ENCODE measurements at regions not wholly inside any gene's neighbourhood (a gene's known extent, or its start where the extent isn't known, plus 50 kb on each side); places are given as distances from the start of the nearest gene placed in this dataset.

- H3K36me3 ChIP-seq (ENCODE audit: control insufficient read depth, insufficient read depth, low read length), result no peaks in the 10 kb centered on the region
- H3K9ac ChIP-seq (ENCODE audit: low read length), result no peak overlapping the region
- no peaks in the 10 kb centered on the region for H3K4me1 ChIP-seq (ENCODE audit: control insufficient read depth, insufficient read depth, low read length)
- H3K9me3 ChIP-seq (ENCODE audit: control insufficient read depth, low read length), result no peaks in the 10 kb centered on the region
- no peaks in the 10 kb centered on the region for H3K27me3 ChIP-seq (ENCODE audit: control insufficient read depth, insufficient read depth, low read length)
- H3K4me3 ChIP-seq (ENCODE audit: low read length), result no peak overlapping the region
Observed at GRCh38 chr15:94740469-94740868, 509.1 kb downstream of the MCTP2 start.

- Histone ChIP-seq H3K36me3 (ENCODE audit: control insufficient read depth, insufficient read depth, low read length) (no peaks in the 10 kb centered on the region), H3K9ac (ENCODE audit: low read length) (no peak overlapping the region), H3K27me3 (ENCODE audit: control insufficient read depth, insufficient read depth, low read length) (no peaks in the 10 kb centered on the region)
Observed at GRCh38 chr15:94743668-94744067, 512.3 kb downstream of the MCTP2 start.

GRCh38 chr15:94744080-94744793 is 512.9 kb downstream of the MCTP2 start:
- Histone ChIP-seq H3K9ac (ENCODE audit: low read length) (no peak overlapping the region), H3K4me3 (ENCODE audit: low read length) (no peak overlapping the region), H3K4me1 (ENCODE audit: control insufficient read depth, insufficient read depth, low read length) (no peaks in the 10 kb centered on the region), H3K9me3 (ENCODE audit: control insufficient read depth, low read length) (no peaks in the 10 kb centered on the region), H3K36me3 (ENCODE audit: control insufficient read depth, insufficient read depth, low read length) (no peaks in the 10 kb centered on the region), H3K27me3 (ENCODE audit: control insufficient read depth, insufficient read depth, low read length) (no peaks in the 10 kb centered on the region)

More at GRCh38 chr15:94743668-94744067, 512.3 kb downstream of the MCTP2 start:
- H3K4me1 ChIP-seq (ENCODE audit: control insufficient read depth, insufficient read depth, low read length), result no peaks in the 10 kb centered on the region
- H3K4me3 ChIP-seq (ENCODE audit: low read length), result no peak overlapping the region
- H3K9me3 ChIP-seq (ENCODE audit: control insufficient read depth, low read length), result no peaks in the 10 kb centered on the region

- no peak overlapping the region for H3K9ac ChIP-seq (ENCODE audit: low read length)
- H3K4me1 ChIP-seq (ENCODE audit: control insufficient read depth, insufficient read depth, low read length), result no peaks in the 10 kb centered on the region
- H3K4me3 ChIP-seq (ENCODE audit: low read length), result no peak overlapping the region
- H3K36me3 ChIP-seq (ENCODE audit: control insufficient read depth, insufficient read depth, low read length), result no peaks in the 10 kb centered on the region
- H3K9me3 ChIP-seq (ENCODE audit: control insufficient read depth, low read length), result no peaks in the 10 kb centered on the region
- no peaks in the 10 kb centered on the region for H3K27me3 ChIP-seq (ENCODE audit: control insufficient read depth, insufficient read depth, low read length)
Observed at GRCh38 chr15:94745371-94745770, 514.0 kb downstream of the MCTP2 start.

GRCh38 chr15:94747510-94747909 is 516.1 kb downstream of the MCTP2 start:
- Histone ChIP-seq H3K4me3 (ENCODE audit: low read length) (no peak overlapping the region), H3K27me3 (ENCODE audit: control insufficient read depth, insufficient read depth, low read length) (no peaks in the 10 kb centered on the region), H3K9ac (ENCODE audit: low read length) (no peak overlapping the region), H3K9me3 (ENCODE audit: control insufficient read depth, low read length) (no peaks in the 10 kb centered on the region), H3K4me1 (ENCODE audit: control insufficient read depth, insufficient read depth, low read length) (no peaks in the 10 kb centered on the region), H3K36me3 (ENCODE audit: control insufficient read depth, insufficient read depth, low read length) (no peaks in the 10 kb centered on the region)

GRCh38 chr15:94749811-94750617 is 518.7 kb downstream of the MCTP2 start:
- Histone ChIP-seq H3K9ac (ENCODE audit: low read length) (no peak overlapping the region), H3K27me3 (ENCODE audit: control insufficient read depth, insufficient read depth, low read length) (no peaks in the 10 kb centered on the region), H3K36me3 (ENCODE audit: control insufficient read depth, insufficient read depth, low read length) (no peaks in the 10 kb centered on the region), H3K9me3 (ENCODE audit: control insufficient read depth, low read length) (no peaks in the 10 kb centered on the region), H3K4me1 (ENCODE audit: control insufficient read depth, insufficient read depth, low read length) (no peaks in the 10 kb centered on the region), H3K4me3 (ENCODE audit: low read length) (no peak overlapping the region)

GRCh38 chr15:94760348-94760747 is 529.0 kb downstream of the MCTP2 start:
- no peaks in the 10 kb centered on the region for H3K36me3 ChIP-seq (ENCODE audit: control insufficient read depth, insufficient read depth, low read length)
- H3K4me1 ChIP-seq (ENCODE audit: control insufficient read depth, insufficient read depth, low read length), result no peaks in the 10 kb centered on the region
- no peaks in the 10 kb centered on the region for H3K9me3 ChIP-seq (ENCODE audit: control insufficient read depth, low read length)
- H3K27me3 ChIP-seq (ENCODE audit: control insufficient read depth, insufficient read depth, low read length), result no peaks in the 10 kb centered on the region
- H3K4me3 ChIP-seq (ENCODE audit: low read length), result no peak overlapping the region
- H3K9ac ChIP-seq (ENCODE audit: low read length), result no peak overlapping the region

GRCh38 chr15:94761574-94761973 is 530.2 kb downstream of the MCTP2 start:
- H3K4me1 ChIP-seq (ENCODE audit: control insufficient read depth, insufficient read depth, low read length), result no peaks in the 10 kb centered on the region
- H3K4me3 ChIP-seq (ENCODE audit: low read length), result no peak overlapping the region
- H3K9me3 ChIP-seq (ENCODE audit: control insufficient read depth, low read length), result no peaks in the 10 kb centered on the region
- no peaks in the 10 kb centered on the region for H3K36me3 ChIP-seq (ENCODE audit: control insufficient read depth, insufficient read depth, low read length)
- no peaks in the 10 kb centered on the region for H3K27me3 ChIP-seq (ENCODE audit: control insufficient read depth, insufficient read depth, low read length)
- no peak overlapping the region for H3K9ac ChIP-seq (ENCODE audit: low read length)

- Histone ChIP-seq H3K4me1 (ENCODE audit: control insufficient read depth, insufficient read depth, low read length) (no peaks in the 10 kb centered on the region), H3K9me3 (ENCODE audit: control insufficient read depth, low read length) (no peaks in the 10 kb centered on the region), H3K4me3 (ENCODE audit: low read length) (no peak overlapping the region), H3K27me3 (ENCODE audit: control insufficient read depth, insufficient read depth, low read length) (no peaks in the 10 kb centered on the region), H3K36me3 (ENCODE audit: control insufficient read depth, insufficient read depth, low read length) (no peaks in the 10 kb centered on the region), H3K9ac (ENCODE audit: low read length) (no peak overlapping the region)
Observed at GRCh38 chr15:94769089-94769488, 537.7 kb downstream of the MCTP2 start.

- Histone ChIP-seq H3K4me3 (ENCODE audit: low read length) (no peak overlapping the region), H3K36me3 (ENCODE audit: control insufficient read depth, insufficient read depth, low read length) (no peaks in the 10 kb centered on the region), H3K9me3 (ENCODE audit: control insufficient read depth, low read length) (no peaks in the 10 kb centered on the region), H3K9ac (ENCODE audit: low read length) (no peak overlapping the region), H3K27me3 (ENCODE audit: control insufficient read depth, insufficient read depth, low read length) (no peaks in the 10 kb centered on the region), H3K4me1 (ENCODE audit: control insufficient read depth, insufficient read depth, low read length) (no peaks in the 10 kb centered on the region)
Observed at GRCh38 chr15:94770199-94770598, 538.8 kb downstream of the MCTP2 start.

GRCh38 chr15:94777037-94777436 is 545.7 kb downstream of the MCTP2 start:
- no peaks in the 10 kb centered on the region for H3K9me3 ChIP-seq (ENCODE audit: control insufficient read depth, low read length)
- H3K27me3 ChIP-seq (ENCODE audit: control insufficient read depth, insufficient read depth, low read length), result no peaks in the 10 kb centered on the region
- H3K36me3 ChIP-seq (ENCODE audit: control insufficient read depth, insufficient read depth, low read length), result no peaks in the 10 kb centered on the region
- no peaks in the 10 kb centered on the region for H3K4me1 ChIP-seq (ENCODE audit: control insufficient read depth, insufficient read depth, low read length)
- H3K9ac ChIP-seq (ENCODE audit: low read length), result no peak overlapping the region
- H3K4me3 ChIP-seq (ENCODE audit: low read length), result no peak overlapping the region

- Histone ChIP-seq H3K9ac (ENCODE audit: low read length) (no peak overlapping the region), H3K27me3 (ENCODE audit: control insufficient read depth, insufficient read depth, low read length) (no peaks in the 10 kb centered on the region), H3K36me3 (ENCODE audit: control insufficient read depth, insufficient read depth, low read length) (no peaks in the 10 kb centered on the region), H3K9me3 (ENCODE audit: control insufficient read depth, low read length) (no peaks in the 10 kb centered on the region), H3K4me3 (ENCODE audit: low read length) (no peak overlapping the region), H3K4me1 (ENCODE audit: control insufficient read depth, insufficient read depth, low read length) (no peaks in the 10 kb centered on the region)
Observed at GRCh38 chr15:94778840-94779239, 547.5 kb downstream of the MCTP2 start.

Measured in mucosa of stomach (tissue), 1 donor.